HG02852 (cell line): ENCODE measurements at regions not wholly inside any gene's neighbourhood (a gene's known extent, or its start where the extent isn't known, plus 50 kb on each side); places are given as distances from the start of the nearest gene placed in this dataset.
"Not testable (repeated sequence)": the region's sequence is repeated elsewhere in the genome, so short reads cannot be mapped to it uniquely, and the experiment has no call there.

Experiments used
- ATAC-seq: cut with Tn5 transposase; IDR thresholded peaks from one replicate; pipeline ENCODE4 v1.9.1; 2021; ENCODE audit warnings: mild to moderate bottlenecking, moderate library complexity; ENCODE audit not compliant: unreplicated experiment

- peak; percentile 54 for ATAC-seq
These were observed 516.0 kb upstream of the CHORDC1 start for GRCh38 chr11:90738799-90739198.

- no peak for ATAC-seq
These were observed 514.7 kb upstream of the CHORDC1 start for GRCh38 chr11:90737444-90738050.

GRCh38 chr11:90732486-90732885, 509.6 kb upstream of the CHORDC1 start:
- no peak for ATAC-seq

GRCh38 chr11:90723475-90723874, 500.6 kb upstream of the CHORDC1 start:
- ATAC-seq, result no peak

GRCh38 chr11:90722552-90723190, 499.8 kb upstream of the CHORDC1 start:
- no peak for ATAC-seq

- no peak for ATAC-seq
These were observed 494.7 kb upstream of the CHORDC1 start for GRCh38 chr11:90717522-90717921.

- no peak for ATAC-seq
These were observed 482.8 kb upstream of the CHORDC1 start for GRCh38 chr11:90705661-90706060.

- no peak for ATAC-seq
These were observed 481.7 kb upstream of the CHORDC1 start for GRCh38 chr11:90704510-90704909.

GRCh38 chr11:90701716-90702115, 478.9 kb upstream of the CHORDC1 start:
- no peak for ATAC-seq

- ATAC-seq, result peak; percentile 87
These were observed 478.1 kb upstream of the CHORDC1 start for GRCh38 chr11:90700789-90701439.

- ATAC-seq, result no peak
These were observed 477.0 kb upstream of the CHORDC1 start for GRCh38 chr11:90699791-90700400.

- no peak for ATAC-seq
These were observed 475.4 kb upstream of the CHORDC1 start for GRCh38 chr11:90698238-90698637.

- ATAC-seq, result not testable (repeated sequence)
These were observed 452.6 kb upstream of the CHORDC1 start for GRCh38 chr11:90675496-90675895.

- ATAC-seq, result no peak
These were observed 446.2 kb upstream of the CHORDC1 start for GRCh38 chr11:90669094-90669493.

GRCh38 chr11:90668502-90668901, 445.7 kb upstream of the CHORDC1 start:
- ATAC-seq, result no peak

- no peak for ATAC-seq
These were observed 438.4 kb upstream of the CHORDC1 start for GRCh38 chr11:90661233-90661632.

- no peak for ATAC-seq
These were observed 433.3 kb upstream of the CHORDC1 start for GRCh38 chr11:90656171-90656570.

- no peak for ATAC-seq
These were observed 427.3 kb upstream of the CHORDC1 start for GRCh38 chr11:90650153-90650552.

- ATAC-seq, result no peak
These were observed 423.9 kb upstream of the CHORDC1 start for GRCh38 chr11:90646706-90647105.

- no peak for ATAC-seq
These were observed 423.4 kb upstream of the CHORDC1 start for GRCh38 chr11:90646266-90646665.

- ATAC-seq, result no peak
These were observed 416.7 kb upstream of the CHORDC1 start for GRCh38 chr11:90639461-90639993.

GRCh38 chr11:90635886-90636285, 413.0 kb upstream of the CHORDC1 start:
- no peak for ATAC-seq
